GM12874 (cell line): ENCODE measurements at regions not wholly inside any gene's neighbourhood (a gene's known extent, or its start where the extent isn't known, plus 50 kb on each side); places are given as distances from the start of the nearest gene placed in this dataset.

Source experiments
- CTCF ChIP-seq: IDR thresholded peaks from 2 replicates; pipeline ENCODE4 v1.5.1; 2011; ENCODE audit warnings: low read depth, mild to moderate bottlenecking, control low read depth, low read length, moderate library complexity; ENCODE audit not compliant: insufficient read depth

- TF ChIP-seq CTCF: no peak
Measured at GRCh38 chr22:27242917-27243589, 558.5 kb downstream of the MN1 start.

GRCh38 chr22:27244328-27244727, 557.2 kb downstream of the MN1 start:
- TF ChIP-seq CTCF: no peak

DNA sequence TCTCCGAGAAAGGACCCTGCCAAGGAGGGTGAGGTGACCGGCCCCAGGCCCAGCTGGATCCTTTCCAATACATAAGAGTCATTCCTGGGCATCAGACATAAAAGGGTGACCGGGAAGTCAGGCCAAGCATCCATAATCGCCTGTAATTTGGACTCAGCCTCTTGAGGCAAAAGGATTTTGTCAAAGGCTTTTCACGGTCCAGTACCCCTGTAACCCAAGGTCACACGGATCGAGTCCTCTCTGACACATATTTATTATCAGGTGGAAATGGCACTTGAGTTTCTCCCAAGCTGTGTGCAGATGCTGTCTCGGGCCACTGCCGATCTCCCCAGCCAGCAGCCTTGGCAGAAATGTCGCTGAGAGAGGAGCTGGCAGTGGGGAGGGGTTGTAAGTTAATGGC, 556.5 kb downstream of the MN1 start:
- no peak for TF ChIP-seq CTCF

DNA sequence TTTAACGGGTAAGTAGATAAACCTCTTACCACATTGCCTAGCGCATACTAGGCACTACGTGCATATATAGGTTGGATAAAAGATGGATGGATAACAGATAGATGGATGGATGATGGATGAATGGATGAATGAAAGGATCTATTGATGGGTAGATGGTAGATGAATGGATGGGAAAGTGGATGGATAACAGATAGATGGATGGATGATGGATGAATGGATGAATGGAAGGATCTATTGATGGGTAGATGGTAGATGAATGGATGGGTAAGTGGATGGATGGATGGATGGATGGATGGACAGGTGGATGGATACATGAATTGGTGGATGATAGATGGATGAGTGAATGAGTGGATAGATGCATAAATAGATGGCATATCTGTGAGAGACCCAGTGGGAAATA, 555.0 kb downstream of the MN1 start:
- TF ChIP-seq CTCF: no peak

- no peak for TF ChIP-seq CTCF
Measured at GRCh38 chr22:27247701-27248434, 553.7 kb downstream of the MN1 start.

DNA sequence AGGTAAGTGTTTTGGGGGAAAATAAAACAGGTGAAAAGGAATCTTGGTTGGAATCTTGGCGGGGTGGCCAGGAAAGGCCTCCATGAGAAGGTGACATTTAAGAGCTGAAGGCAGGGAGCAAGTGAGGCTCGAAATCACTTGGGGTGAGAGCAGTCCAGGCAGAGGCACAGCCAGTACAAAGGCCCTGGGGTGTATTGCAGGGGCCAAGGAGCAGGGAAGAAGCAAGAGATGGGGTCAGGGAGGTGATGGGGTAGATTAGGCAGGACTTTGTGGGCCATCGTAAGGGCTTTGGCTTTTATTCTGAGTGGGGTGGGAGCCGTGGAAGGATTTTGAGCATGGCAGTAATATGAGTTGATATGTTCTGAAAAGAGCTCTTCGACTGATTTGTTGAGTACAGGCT, 551.1 kb downstream of the MN1 start:
- TF ChIP-seq CTCF: no peak

GRCh38 chr22:27250886-27251285, 550.7 kb downstream of the MN1 start:
- TF ChIP-seq CTCF: no peak
